K562 (cell line): ENCODE measurements at regions not wholly inside any gene's neighbourhood (a gene's known extent, or its start where the extent isn't known, plus 50 kb on each side); places are given as distances from the start of the nearest gene placed in this dataset.

Source experiments
- GATA2 ChIP-seq: sonication (generic); formaldehyde crosslinking; IDR thresholded peaks from 2 replicates; pipeline ENCODE4 v1.4.0; 2020; ENCODE audit warnings: mild to moderate bottlenecking, missing genetic modification reagents
- MAFF ChIP-seq: IDR thresholded peaks from 2 replicates; pipeline ENCODE4 v1.6.1; 2012; ENCODE audit warnings: low read length, improper control_type of control experiment
- MCM2 ChIP-seq: fragments of 450-650 bp; IDR thresholded peaks from 2 replicates; pipeline ENCODE4 v1.6.1; 2017; ENCODE audit warnings: low read depth, mild to moderate bottlenecking
- TF ChIP-seq, protein P1 (sequence below): fragments of 450-650 bp; IDR thresholded peaks from 2 replicates; pipeline ENCODE4 v1.6.1; 2016; ENCODE audit warnings: low read depth
- TF ChIP-seq, protein P2 (sequence below), 2 experiments: fragments of 450-650 bp; IDR thresholded peaks; 2 replicates each; pipeline ENCODE4 v1.6.1; 2018; ENCODE audit warnings: mild to moderate bottlenecking in 2 of 2, low read depth in 1 of 2; ENCODE audit not compliant: partially characterized antibody in 2 of 2
- TF ChIP-seq, protein P3 (sequence below): fragments of 450-650 bp; formaldehyde crosslinking; IDR thresholded peaks from 2 replicates; pipeline ENCODE4 v1.4.0; 2020; ENCODE audit warnings: mild to moderate bottlenecking, mixed read lengths
- TF ChIP-seq, protein P4 (sequence below), 2 experiments: IDR thresholded peaks in 1 of 2; conservative IDR thresholded peaks in 1 of 2; 2 replicates each; pipeline ENCODE4 v1.6.1; 2016; ENCODE audit warnings: low read depth in 2 of 2, mild to moderate bottlenecking in 1 of 2, missing compliant biosample characterization in 1 of 2, missing genetic modification characterization in 1 of 2, moderate library complexity in 1 of 2

DNA sequence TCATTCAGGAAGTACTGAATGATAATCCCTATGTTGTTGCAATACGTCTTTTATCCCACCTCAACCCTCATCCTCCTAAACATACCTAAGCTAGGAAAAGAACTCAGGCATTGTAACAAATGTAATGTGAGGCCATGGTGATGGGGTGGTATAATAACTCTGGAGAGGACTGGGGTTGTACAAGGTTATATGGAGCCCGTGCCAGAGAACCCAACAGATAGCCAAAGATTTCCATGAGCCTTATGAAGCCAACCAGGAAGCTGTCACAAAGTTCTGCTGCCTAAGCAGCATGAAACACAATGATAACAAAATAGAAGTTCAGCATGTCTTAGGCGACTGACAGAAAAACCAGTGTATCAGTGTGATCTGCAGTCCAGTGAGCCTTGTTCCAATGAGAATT lies 394.1 kb upstream of the NBEA start (continued):
- TF ChIP-seq GATA2 (CRISPR knock-in tag): no peak
- TF ChIP-seq, protein P1, sequence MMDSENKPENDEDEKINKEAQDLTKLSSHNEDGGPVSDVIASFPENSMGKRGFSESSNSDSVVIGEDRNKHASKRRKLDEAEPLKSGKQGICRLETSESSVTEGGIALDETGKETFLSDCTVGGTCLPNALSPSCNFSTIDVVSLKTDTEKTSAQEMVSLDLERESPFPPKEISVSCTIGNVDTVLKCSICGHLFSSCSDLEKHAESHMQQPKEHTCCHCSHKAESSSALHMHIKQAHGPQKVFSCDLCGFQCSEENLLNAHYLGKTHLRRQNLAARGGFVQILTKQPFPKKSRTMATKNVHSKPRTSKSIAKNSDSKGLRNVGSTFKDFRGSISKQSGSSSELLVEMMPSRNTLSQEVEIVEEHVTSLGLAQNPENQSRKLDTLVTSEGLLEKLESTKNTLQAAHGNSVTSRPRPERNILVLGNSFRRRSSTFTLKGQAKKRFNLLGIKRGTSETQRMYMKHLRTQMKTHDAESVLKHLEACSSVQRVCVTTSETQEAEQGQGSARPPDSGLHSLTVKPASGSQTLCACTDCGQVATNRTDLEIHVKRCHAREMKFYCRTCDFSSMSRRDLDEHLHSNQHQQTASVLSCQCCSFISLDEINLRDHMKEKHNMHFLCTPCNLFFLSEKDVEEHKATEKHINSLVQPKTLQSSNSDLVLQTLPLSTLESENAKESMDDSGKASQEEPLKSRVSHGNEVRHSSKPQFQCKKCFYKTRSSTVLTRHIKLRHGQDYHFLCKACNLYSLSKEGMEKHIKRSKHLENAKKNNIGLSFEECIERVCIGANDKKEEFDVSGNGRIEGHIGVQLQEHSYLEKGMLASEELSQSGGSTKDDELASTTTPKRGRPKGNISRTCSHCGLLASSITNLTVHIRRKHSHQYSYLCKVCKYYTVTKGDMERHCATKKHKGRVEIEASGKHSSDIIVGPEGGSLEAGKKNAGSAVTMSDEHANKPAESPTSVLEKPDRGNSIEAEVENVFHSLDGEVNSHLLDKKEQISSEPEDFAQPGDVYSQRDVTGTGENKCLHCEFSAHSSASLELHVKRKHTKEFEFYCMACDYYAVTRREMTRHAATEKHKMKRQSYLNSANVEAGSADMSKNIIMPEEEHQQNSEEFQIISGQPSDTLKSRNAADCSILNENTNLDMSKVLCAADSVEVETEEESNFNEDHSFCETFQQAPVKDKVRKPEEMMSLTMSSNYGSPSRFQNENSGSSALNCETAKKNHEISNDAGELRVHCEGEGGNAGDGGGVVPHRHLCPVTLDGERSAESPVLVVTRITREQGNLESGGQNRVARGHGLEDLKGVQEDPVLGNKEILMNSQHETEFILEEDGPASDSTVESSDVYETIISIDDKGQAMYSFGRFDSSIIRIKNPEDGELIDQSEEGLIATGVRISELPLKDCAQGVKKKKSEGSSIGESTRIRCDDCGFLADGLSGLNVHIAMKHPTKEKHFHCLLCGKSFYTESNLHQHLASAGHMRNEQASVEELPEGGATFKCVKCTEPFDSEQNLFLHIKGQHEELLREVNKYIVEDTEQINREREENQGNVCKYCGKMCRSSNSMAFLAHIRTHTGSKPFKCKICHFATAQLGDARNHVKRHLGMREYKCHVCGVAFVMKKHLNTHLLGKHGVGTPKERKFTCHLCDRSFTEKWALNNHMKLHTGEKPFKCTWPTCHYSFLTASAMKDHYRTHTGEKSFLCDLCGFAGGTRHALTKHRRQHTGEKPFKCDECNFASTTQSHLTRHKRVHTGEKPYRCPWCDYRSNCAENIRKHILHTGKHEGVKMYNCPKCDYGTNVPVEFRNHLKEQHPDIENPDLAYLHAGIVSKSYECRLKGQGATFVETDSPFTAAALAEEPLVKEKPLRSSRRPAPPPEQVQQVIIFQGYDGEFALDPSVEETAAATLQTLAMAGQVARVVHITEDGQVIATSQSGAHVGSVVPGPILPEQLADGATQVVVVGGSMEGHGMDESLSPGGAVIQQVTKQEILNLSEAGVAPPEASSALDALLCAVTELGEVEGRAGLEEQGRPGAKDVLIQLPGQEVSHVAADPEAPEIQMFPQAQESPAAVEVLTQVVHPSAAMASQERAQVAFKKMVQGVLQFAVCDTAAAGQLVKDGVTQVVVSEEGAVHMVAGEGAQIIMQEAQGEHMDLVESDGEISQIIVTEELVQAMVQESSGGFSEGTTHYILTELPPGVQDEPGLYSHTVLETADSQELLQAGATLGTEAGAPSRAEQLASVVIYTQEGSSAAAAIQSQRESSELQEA: no peak
- TF ChIP-seq, protein P2, sequence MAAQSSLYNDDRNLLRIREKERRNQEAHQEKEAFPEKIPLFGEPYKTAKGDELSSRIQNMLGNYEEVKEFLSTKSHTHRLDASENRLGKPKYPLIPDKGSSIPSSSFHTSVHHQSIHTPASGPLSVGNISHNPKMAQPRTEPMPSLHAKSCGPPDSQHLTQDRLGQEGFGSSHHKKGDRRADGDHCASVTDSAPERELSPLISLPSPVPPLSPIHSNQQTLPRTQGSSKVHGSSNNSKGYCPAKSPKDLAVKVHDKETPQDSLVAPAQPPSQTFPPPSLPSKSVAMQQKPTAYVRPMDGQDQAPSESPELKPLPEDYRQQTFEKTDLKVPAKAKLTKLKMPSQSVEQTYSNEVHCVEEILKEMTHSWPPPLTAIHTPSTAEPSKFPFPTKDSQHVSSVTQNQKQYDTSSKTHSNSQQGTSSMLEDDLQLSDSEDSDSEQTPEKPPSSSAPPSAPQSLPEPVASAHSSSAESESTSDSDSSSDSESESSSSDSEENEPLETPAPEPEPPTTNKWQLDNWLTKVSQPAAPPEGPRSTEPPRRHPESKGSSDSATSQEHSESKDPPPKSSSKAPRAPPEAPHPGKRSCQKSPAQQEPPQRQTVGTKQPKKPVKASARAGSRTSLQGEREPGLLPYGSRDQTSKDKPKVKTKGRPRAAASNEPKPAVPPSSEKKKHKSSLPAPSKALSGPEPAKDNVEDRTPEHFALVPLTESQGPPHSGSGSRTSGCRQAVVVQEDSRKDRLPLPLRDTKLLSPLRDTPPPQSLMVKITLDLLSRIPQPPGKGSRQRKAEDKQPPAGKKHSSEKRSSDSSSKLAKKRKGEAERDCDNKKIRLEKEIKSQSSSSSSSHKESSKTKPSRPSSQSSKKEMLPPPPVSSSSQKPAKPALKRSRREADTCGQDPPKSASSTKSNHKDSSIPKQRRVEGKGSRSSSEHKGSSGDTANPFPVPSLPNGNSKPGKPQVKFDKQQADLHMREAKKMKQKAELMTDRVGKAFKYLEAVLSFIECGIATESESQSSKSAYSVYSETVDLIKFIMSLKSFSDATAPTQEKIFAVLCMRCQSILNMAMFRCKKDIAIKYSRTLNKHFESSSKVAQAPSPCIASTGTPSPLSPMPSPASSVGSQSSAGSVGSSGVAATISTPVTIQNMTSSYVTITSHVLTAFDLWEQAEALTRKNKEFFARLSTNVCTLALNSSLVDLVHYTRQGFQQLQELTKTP (IDR thresholded peaks at IDR 0.05; ENCODE audit: low read depth in 1 of 2, partially characterized antibody in 2 of 2): no peak
- no peak for TF ChIP-seq MCM2
- TF ChIP-seq MAFF: no peak
- TF ChIP-seq, protein P3, sequence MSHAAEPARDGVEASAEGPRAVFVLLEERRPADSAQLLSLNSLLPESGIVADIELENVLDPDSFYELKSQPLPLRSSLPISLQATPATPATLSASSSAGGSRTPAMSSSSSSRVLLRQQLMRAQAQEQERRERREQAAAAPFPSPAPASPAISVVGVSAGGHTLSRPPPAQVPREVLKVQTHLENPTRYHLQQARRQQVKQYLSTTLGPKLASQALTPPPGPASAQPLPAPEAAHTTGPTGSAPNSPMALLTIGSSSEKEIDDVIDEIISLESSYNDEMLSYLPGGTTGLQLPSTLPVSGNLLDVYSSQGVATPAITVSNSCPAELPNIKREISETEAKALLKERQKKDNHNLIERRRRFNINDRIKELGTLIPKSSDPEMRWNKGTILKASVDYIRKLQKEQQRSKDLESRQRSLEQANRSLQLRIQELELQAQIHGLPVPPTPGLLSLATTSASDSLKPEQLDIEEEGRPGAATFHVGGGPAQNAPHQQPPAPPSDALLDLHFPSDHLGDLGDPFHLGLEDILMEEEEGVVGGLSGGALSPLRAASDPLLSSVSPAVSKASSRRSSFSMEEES (CRISPR knock-in tag): no peak
- TF ChIP-seq, protein P4, sequence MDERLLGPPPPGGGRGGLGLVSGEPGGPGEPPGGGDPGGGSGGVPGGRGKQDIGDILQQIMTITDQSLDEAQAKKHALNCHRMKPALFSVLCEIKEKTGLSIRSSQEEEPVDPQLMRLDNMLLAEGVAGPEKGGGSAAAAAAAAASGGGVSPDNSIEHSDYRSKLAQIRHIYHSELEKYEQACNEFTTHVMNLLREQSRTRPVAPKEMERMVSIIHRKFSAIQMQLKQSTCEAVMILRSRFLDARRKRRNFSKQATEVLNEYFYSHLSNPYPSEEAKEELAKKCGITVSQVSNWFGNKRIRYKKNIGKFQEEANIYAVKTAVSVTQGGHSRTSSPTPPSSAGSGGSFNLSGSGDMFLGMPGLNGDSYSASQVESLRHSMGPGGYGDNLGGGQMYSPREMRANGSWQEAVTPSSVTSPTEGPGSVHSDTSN (CRISPR knock-in tag; IDR thresholded peaks at IDR 0.05; ENCODE audit: low read depth): no peak
- TF ChIP-seq, protein P4 (tag; conservative IDR thresholded peaks at IDR 0.05; ENCODE audit: low read depth): no peak
